SJSA1 (cell line): ENCODE measurements at regions not wholly inside any gene's neighbourhood (a gene's known extent, or its start where the extent isn't known, plus 50 kb on each side); places are given as distances from the start of the nearest gene placed in this dataset.
"Not testable (repeated sequence)": the region's sequence is repeated elsewhere in the genome, so short reads cannot be mapped to it uniquely, and the experiment has no call there.

Experiments
- DNase-seq, 2 experiments: peaks; one replicate each; pipeline ENCODE4 v3.0.0-alpha.2; 2015 to 2020; ENCODE audit warnings: low spot score in 2 of 2, low read depth in 1 of 2
- H3K27ac ChIP-seq: fragments of 250-450 bp; sonication (Bioruptor Pico); 2 replicates; pipeline ENCODE4 v1.5.1; 2020; ENCODE audit warnings: mild to moderate bottlenecking, moderate library complexity
- H3K27me3 ChIP-seq: fragments of 250-450 bp; sonication (Bioruptor Pico); replicated peaks from 2 replicates; pipeline ENCODE4 v1.5.1; 2020; ENCODE audit warnings: mild to moderate bottlenecking, moderate library complexity
- H3K36me3 ChIP-seq: fragments of 250-450 bp; sonication (Bioruptor Pico); 2 replicates; pipeline ENCODE4 v1.5.1; 2020; ENCODE audit warnings: mild to moderate bottlenecking
- H3K4me1 ChIP-seq: fragments of 250-450 bp; sonication (Bioruptor Pico); replicated peaks from 2 replicates; pipeline ENCODE4 v1.6.1; 2021; ENCODE audit warnings: mild to moderate bottlenecking
- H3K4me3 ChIP-seq: fragments of 250-450 bp; sonication (Bioruptor Pico); 2 replicates; pipeline ENCODE4 v1.5.1; 2020; ENCODE audit warnings: mild to moderate bottlenecking
- H3K9me3 ChIP-seq: fragments of 250-450 bp; sonication (Bioruptor Pico); replicated peaks from 2 replicates; pipeline ENCODE4 v1.5.1; 2020; ENCODE audit warnings: mild to moderate bottlenecking

DNA sequence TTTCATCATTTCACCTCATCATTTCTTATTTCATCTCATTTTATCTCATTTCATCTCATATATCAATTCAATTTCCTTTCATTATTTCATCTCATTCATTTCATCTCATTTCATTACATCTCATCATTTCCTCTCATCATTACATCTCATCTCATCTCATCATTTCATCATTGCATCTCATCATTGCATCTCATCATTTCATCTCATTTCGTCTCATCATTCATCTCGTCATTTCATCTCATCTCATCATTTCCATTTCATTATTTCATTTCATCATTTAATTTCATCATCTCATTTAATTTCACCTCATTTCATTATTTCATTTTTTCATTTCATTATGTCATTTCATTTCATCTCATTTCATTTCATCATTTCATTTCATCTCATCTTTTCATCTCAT is 168.5 kb upstream of the FAM72C start:
- not testable (repeated sequence) for H3K4me1 ChIP-seq, H3K27me3 ChIP-seq, H3K4me3 ChIP-seq, DNase-seq, H3K9me3 ChIP-seq, H3K36me3 ChIP-seq, H3K27ac ChIP-seq

DNA sequence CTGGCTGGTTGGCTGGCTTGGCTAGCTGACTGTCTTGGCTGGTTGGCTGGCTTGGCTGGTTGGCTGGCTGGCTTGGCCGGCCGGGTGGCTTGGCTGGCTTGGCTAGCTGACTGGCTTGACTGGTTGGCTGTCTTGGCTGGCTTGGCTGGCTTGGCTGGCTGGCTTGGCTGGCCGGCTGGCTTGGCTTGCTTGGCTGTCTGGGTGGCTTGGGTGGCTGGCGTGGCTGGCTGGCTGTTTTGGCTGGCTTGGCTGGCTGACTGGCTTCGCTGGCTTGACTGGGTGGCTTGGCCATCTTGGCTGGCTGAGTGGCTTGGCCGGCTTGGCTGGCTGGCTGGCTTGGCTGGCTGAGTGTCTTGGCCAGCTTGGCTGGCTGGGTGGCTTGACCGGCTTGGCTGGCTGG is 133.2 kb upstream of the FAM72C start:
- H3K27me3 ChIP-seq, H3K4me1 ChIP-seq, H3K27ac ChIP-seq, H3K9me3 ChIP-seq, H3K4me3 ChIP-seq, H3K36me3 ChIP-seq: not testable (repeated sequence)
- peak in 1 of 2 experiments; percentile 39 for DNase-seq

DNA sequence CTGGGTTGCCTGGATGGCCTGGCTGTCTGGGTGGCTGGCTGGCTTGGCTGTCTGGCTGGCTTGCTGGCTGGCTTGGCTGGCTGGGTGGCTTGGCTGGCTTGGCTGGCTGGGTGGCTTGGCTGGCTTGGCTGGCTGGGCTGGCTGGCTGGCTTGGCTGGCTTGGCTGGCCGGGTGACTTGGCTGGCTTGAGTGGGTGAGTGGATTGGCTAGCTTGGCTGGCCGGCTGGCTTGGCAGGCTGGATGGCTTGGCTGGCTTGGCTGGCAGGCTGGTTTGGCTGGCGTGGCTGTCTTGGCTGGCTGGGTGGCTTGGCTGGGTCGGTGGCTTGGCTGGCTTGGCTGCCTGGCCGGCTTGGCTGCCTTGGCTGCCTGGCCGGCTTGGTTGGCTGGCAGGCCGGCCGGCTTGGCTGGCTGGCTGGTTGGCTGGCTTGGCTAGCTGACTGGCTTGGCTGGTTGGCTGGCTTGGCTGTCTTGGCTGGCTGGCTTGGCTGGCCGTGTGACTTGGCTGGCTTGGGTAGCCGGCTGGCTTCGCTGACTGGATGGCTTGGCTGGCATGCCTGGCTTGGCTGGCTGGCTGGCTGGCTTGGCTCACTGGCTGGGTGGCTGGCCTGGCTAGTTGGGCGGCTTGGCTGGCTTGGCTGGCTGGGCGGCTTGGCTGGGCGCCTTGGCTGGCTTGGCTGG is 132.4 kb upstream of the FAM72C start:
- peak in 1 of 2 experiments; percentile 85 for DNase-seq
- not testable (repeated sequence) for H3K27me3 ChIP-seq, H3K36me3 ChIP-seq, H3K9me3 ChIP-seq, H3K27ac ChIP-seq, H3K4me3 ChIP-seq, H3K4me1 ChIP-seq

DNA sequence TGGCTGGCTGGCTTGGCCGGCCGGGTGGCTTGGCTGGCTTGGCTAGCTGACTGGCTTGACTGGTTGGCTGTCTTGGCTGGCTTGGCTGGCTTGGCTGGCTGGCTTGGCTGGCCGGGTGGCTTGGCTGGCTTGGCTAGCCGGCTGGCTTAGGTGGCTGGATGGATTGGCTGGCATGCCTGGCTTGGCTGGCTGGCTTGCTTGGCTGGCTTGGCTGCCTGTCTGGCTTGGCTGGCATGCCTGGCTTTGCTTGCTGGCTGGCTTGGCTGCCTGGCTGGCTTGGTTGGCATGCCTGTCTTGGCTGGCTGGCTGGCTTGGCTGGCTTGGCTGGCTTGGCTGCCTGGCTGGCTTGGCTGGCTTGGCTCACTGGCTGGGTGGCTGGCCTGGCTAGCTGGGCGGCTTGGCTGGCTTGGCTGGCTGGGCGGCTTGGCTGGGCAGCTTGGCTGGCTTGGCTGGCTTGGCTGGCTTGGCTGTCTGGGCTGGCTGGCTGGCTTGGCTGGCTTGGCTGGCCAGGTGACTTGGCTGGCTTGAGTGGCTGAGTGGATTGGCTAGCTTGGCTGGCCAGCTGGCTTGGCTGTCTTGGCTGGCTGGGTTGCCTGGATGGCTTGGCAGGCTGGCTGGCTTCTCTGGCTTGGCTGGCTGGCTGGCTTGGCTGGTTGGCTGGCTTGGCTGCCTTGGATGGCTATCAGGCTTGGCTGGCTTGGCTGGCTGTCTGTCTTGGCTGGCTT is 131.5 kb upstream of the FAM72C start:
- H3K36me3 ChIP-seq, result not testable (repeated sequence)
- DNase-seq, result peak; percentile 2 to 86

DNA sequence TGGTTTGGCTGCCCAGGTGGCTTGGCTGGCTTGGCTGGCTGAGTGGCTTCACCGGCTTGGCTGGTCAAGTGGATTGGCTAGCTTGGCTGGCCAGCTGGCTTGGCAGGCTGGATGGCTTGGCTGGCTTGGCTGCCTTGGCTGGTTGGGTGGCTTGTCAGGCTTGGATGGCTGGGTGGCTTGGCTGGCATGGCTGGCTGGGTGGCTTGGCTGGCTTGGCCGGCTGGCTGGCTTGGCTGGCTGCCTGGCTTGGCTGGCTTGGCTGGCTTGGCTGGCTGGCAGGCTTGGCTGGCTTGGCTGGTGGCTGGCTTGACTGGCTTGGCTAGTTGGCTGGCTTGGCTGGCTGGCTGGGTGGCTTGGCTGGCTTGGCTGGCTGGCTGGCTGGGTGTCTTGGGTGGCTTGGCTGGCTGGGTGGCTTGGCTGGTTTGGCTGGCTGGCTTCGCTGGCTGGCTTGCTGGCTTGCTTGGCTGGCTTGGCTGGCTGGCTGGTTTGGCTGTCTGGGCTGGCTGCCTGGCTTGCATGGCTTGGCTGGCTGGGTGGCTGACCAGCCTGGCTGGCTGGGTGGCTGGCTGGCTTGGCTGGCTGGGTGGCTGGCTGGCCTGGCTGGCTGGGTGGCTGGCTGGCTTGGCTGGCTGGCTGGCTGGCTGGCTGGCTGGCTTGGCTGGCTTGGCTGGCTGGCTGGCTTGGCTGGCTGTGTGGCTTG is 130.4 kb upstream of the FAM72C start:
- H3K27me3 ChIP-seq, H3K27ac ChIP-seq, H3K4me1 ChIP-seq, H3K36me3 ChIP-seq, H3K9me3 ChIP-seq, H3K4me3 ChIP-seq: not testable (repeated sequence)
- DNase-seq, result peak in 1 of 2 experiments; percentile 62

More for the DNA sequence above, 131.5 kb upstream of the FAM72C start:
- not testable (repeated sequence) for H3K4me1 ChIP-seq, H3K27ac ChIP-seq, H3K9me3 ChIP-seq, H3K4me3 ChIP-seq, H3K27me3 ChIP-seq

DNA sequence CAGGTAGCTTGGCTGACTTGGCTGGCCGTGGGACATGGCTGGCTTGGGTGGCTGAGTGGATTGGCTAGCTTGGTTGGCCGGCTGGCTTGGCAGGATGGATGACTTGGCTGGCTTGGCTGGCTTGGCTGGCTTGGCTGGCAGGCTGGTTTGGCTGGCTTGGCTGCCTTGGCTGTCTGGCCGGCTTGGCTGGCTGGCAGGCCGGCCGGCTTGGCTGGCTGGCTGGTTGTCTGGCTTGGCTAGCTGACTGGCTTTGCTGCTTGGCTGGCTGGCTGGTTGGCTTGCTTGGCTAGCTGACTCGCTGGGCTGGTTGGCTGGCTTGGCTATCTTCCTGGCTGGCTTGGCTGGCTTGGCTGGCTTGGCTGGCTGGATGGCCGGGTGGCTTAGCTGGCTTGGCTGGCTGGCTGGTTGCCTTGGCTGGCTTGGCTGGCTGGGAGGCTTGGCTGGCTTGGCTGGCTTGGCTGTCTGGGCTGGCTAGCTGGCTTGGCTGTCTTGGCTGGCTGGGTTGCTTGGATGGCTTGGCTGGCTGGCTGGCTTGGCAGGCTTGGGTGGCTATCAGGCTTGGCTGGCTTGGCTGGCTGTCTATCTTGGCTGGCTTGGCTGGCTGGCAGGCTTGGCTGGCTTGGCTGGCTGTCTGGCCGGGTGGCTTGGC is 129.7 kb upstream of the FAM72C start:
- Histone ChIP-seq H3K4me1 (no peaks in the 10 kb centered on the region), H3K4me3 (no peak overlapping the region), H3K9me3 (peaks cover 9% of the 10 kb centered on the region; the same call in 1 of the 2 replicates), H3K27me3 (no peaks in the 10 kb centered on the region), H3K36me3 (no peaks in the 10 kb centered on the region), H3K27ac (no peak overlapping the region)
- DNase-seq, result peak in 1 of 2 experiments; percentile 67

DNA sequence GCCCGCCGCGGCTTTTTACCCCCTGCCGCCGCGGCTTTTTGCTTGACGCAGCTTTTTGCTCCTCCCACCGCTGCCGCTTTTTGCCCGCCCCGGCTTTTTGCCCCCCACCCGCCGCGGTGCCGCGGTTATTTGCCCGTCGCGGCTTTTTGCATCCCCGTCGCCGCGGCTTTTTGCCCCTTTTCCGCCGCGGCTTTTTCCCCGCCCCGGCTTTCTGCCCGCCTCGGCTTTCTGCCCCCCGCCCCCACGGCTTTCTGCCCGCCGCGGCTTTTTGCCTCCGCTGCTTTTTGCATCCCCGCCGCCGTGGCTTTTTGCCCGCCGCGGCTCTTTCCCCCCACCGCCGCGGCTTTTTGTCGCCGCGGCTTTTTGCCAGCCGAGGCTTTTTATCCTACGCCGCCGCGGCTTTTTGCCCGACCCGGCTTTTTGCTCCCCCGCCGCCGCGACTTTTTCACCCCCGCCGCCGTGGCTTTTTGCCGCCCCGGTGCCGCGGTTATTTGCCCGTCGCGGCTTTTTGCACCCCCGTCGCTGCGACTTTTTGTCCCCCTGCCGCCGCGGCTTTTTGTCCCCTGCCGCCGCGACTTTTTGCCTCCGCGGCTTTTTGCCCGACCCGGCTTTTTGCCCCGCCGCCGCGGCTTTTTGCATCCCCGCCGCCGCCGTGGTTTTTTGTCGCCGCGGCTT is 105.5 kb upstream of the FAM72C start:
- H3K9me3 ChIP-seq, H3K27ac ChIP-seq, H3K27me3 ChIP-seq, H3K36me3 ChIP-seq, H3K4me1 ChIP-seq: not testable (repeated sequence)
- peak; percentile 1 to 42 for DNase-seq
- peak overlapping the region; percentile 34 for H3K4me3 ChIP-seq

DNA sequence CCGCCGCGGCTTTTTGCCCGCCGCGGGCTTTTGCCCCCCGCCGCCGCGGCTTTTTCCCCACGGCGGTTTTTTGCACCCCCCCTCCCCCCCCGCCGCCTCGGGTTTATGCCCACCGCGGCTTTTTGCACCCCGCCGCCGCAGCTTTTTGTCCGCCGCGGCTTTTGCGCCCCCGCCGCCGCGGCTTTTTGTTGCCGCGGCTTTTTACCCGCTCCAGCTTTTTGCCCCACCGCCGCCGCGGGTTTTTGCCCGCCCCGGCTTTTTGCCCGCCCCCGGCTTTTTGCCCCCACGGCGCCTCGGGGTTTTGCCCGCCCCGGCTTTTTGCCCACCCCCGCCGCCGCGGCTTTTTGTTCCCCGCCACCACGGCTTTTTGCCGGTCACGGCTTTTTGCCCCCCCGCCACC is 104.9 kb upstream of the FAM72C start:
- H3K27ac ChIP-seq, H3K36me3 ChIP-seq, H3K4me3 ChIP-seq, H3K27me3 ChIP-seq, H3K4me1 ChIP-seq, H3K9me3 ChIP-seq: not testable (repeated sequence)
- DNase-seq, result peak in 1 of 2 experiments; percentile 16

DNA sequence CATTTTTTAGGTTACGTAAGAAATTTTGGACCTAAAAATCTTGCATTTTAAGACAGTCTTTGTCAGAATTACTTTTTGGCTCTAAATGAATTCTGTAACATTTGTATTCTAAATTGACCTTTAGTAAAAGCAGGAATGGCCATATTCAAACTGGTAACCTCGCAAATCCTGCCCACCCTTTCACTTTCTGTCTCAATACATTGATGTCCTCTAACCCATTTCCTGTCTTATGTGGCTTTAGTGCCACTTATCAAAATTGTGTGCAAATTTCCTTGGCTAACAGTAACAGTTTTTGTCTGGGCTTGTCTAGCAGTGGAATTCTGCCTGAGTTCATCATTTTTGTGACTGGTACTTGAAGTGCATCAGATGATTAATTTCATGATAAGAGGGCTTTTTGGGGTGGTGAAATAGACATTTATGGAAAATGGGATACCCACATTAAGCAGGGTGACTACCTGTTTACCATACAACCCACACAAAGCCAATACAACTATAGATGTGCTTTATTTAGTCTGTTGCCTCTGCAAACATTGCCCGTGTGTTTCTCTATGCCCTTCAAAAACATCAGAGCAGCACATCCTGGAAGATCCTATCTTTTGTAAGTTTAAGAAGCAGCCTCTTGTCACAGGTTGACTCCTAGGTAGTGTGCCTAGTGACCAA is 98.7 kb upstream of the FAM72C start:
- not testable (repeated sequence) for H3K27me3 ChIP-seq, DNase-seq, H3K4me1 ChIP-seq, H3K36me3 ChIP-seq, H3K9me3 ChIP-seq, H3K4me3 ChIP-seq, H3K27ac ChIP-seq

DNA sequence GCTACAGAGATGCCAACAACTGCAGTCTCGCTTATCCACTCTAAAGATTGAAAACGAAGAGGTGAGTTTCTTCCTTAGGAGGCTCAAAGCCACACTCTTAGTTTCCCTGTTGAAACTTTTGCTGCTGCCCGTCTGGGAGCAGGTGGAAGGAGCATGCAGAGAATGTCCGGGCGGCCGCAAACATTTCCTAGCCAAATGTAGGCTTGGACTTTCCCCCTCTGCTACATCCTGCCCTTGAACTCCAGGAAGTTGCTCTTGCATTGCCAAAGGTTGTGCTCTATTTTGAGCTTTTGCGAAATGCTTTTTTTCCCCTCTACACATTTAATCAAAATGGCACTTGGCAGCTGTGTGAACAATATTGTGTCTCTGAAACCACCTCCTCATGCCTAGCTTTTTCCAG is 95.3 kb upstream of the FAM72C start:
- H3K9me3 ChIP-seq, DNase-seq, H3K36me3 ChIP-seq, H3K4me3 ChIP-seq, H3K27me3 ChIP-seq, H3K27ac ChIP-seq, H3K4me1 ChIP-seq: not testable (repeated sequence)

DNA sequence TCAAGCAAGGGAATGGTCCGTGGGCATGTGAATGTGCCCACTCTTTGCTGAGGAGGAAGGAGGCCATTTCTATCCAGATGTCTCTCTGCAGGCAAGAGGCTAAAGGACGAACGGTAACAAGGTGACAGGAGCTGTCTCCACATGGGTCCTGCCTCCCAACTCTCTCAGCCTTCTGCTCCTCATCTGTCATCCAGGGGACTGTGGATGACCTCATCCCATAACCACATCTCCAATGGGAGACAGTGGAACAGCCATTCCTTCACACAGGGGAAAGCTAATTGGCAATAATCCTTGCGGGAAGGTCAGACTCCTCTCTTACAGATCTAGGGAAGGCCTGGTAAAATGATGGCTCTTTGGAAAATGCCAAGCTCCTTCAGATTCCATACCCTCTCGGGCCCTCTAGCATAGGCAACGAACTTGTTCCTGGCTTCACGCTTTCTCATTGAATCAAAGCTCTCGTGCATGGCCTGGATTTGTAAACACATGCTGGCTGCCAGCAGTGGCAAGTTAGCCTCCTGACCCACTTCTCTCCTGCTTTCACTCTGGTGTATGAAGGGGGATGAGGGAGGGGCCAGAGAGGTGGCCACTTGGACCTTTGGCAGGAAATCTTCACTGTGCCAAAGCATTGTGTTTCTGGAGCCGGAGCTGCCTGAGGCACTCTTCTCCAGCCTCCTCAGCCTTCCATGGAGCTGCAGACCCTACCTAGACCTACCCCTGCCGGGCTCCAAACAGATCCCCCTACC is 94.5 kb upstream of the FAM72C start:
- H3K4me1 ChIP-seq, H3K9me3 ChIP-seq, H3K27ac ChIP-seq, H3K4me3 ChIP-seq, H3K36me3 ChIP-seq, DNase-seq, H3K27me3 ChIP-seq: not testable (repeated sequence)

DNA sequence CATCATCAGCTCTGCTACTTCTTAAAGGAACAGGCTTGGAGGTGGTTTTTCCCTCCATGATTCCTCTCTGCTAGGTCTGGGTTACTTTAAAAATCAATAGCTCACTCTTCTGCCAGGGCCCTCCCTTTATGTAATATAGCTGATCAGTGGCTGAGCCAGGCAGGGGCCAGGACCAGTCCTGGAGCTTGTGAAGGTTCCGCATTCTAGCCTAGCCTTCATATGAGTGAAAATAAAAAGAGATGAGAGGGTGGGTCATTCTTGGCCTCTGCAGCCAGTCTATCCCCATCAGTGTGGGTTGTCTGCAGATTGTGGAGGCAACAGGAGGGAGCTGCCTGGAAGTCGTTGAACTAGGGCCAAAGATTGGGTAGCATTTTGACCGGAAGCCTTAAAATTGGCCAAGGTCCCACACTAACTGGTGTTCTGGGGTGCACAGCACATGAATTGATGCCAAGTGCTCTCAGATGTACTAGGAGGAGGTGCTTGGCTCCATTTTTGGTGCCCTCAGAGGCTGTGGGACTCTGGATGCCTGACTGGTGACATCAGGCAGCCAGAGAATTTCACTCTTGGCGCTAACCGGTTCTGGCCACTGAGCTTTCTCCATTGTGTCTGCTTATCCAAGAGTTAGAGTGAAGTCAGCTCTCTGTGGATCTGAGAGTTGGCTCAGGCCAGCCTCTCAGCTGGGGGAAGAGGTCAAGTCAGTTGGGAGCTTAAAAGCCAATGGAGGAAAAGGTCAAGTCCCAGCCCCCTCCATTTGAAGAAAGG is 93.7 kb upstream of the FAM72C start:
- not testable (repeated sequence) for H3K4me1 ChIP-seq, DNase-seq, H3K9me3 ChIP-seq, H3K27ac ChIP-seq, H3K4me3 ChIP-seq, H3K36me3 ChIP-seq, H3K27me3 ChIP-seq
